CD4-positive, alpha-beta T cell treated with Interleukin-1 beta for 1 hour (primary cell): ENCODE measurements at regions not wholly inside any gene's neighbourhood (a gene's known extent, or its start where the extent isn't known, plus 50 kb on each side); places are given as distances from the start of the nearest gene placed in this dataset.
A peak's percentile ranks its signal among the peaks of the same experiment; 100 is the strongest.

Experiments used
- DNase-seq, 2 donors: peaks; one replicate each; pipeline ENCODE4 v3.0.0-alpha.2; 2020 to 2022

- DNase-seq = no peak
These were observed 78.1 kb upstream of the CD93 start for GRCh38 chr20:23164176-23164601.

GRCh38 chr20:23163562-23163961 lies 77.4 kb upstream of the CD93 start:
- DNase-seq = no peak

- DNase-seq = no peak
These were observed 76.8 kb upstream of the CD93 start for GRCh38 chr20:23162887-23163286.

- DNase-seq = peak; percentile 16 to 81
These were observed 76.0 kb upstream of the CD93 start for GRCh38 chr20:23161968-23162696.

GRCh38 chr20:23161244-23161891 lies 75.2 kb upstream of the CD93 start:
- DNase-seq = peak in 1 of 2 donors; percentile 20

GRCh38 chr20:23160536-23161243 lies 74.6 kb upstream of the CD93 start:
- DNase-seq = no peak

- no peak for DNase-seq
These were observed 73.8 kb upstream of the CD93 start for GRCh38 chr20:23159947-23160318.

- no peak for DNase-seq
These were observed 73.3 kb upstream of the CD93 start for GRCh38 chr20:23159256-23159946.

GRCh38 chr20:23157734-23158133 lies 71.6 kb upstream of the CD93 start:
- DNase-seq = no peak

- DNase-seq = no peak
These were observed 70.8 kb upstream of the CD93 start for GRCh38 chr20:23156842-23157423.

- peak in 1 of 2 donors; percentile 79 for DNase-seq
These were observed 70.2 kb upstream of the CD93 start for GRCh38 chr20:23156170-23156841.

GRCh38 chr20:23155141-23155590 lies 69.0 kb upstream of the CD93 start:
- DNase-seq = no peak

- no peak for DNase-seq
These were observed 67.7 kb upstream of the CD93 start for GRCh38 chr20:23153696-23154341.

- no peak for DNase-seq
These were observed 66.8 kb upstream of the CD93 start for GRCh38 chr20:23152902-23153301.

GRCh38 chr20:23152308-23152892 lies 66.3 kb upstream of the CD93 start:
- peak in 1 of 2 donors; percentile 78 for DNase-seq

- no peak for DNase-seq
These were observed 65.8 kb upstream of the CD93 start for GRCh38 chr20:23151885-23152284.

- DNase-seq = no peak
These were observed 65.0 kb upstream of the CD93 start for GRCh38 chr20:23151008-23151703.

GRCh38 chr20:23150304-23151007 lies 64.3 kb upstream of the CD93 start:
- no peak for DNase-seq

GRCh38 chr20:23149623-23150279 lies 63.6 kb upstream of the CD93 start:
- DNase-seq = no peak
